C4-2B (cell line): ENCODE measurements at regions not wholly inside any gene's neighbourhood (a gene's known extent, or its start where the extent isn't known, plus 50 kb on each side); places are given as distances from the start of the nearest gene placed in this dataset.

Experiments used
- ZFX ChIP-seq: fragments of 450-650 bp; IDR thresholded peaks from 2 replicates; pipeline ENCODE4 v1.6.1; 2017
- TF ChIP-seq, protein P1 (sequence below): fragments of 450-650 bp; conservative IDR thresholded peaks from 2 replicates; pipeline ENCODE4 v1.5.1; 2017; ENCODE audit warnings: mild to moderate bottlenecking

DNA sequence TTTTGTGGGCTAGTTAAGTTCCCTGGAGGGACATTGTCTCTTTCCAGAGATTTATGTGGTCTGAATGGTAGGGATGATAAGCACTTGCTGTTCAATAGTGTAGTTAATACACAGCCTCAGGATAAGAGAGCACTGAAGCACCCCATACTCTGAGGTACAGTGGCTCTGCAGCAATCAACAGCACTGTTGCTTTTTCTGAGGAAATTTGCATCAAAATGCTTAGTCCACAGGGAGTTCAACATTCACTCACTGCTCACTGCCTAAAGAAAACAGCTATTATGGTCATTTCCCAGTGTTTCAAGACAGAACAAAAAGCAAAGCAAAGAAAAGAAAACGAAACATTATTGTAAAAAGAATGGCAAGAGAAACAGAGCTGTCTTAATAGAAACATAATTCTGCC, 441.9 kb downstream of the PLOD2 start:
- TF ChIP-seq, protein P1, sequence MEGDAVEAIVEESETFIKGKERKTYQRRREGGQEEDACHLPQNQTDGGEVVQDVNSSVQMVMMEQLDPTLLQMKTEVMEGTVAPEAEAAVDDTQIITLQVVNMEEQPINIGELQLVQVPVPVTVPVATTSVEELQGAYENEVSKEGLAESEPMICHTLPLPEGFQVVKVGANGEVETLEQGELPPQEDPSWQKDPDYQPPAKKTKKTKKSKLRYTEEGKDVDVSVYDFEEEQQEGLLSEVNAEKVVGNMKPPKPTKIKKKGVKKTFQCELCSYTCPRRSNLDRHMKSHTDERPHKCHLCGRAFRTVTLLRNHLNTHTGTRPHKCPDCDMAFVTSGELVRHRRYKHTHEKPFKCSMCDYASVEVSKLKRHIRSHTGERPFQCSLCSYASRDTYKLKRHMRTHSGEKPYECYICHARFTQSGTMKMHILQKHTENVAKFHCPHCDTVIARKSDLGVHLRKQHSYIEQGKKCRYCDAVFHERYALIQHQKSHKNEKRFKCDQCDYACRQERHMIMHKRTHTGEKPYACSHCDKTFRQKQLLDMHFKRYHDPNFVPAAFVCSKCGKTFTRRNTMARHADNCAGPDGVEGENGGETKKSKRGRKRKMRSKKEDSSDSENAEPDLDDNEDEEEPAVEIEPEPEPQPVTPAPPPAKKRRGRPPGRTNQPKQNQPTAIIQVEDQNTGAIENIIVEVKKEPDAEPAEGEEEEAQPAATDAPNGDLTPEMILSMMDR, result no peak
- TF ChIP-seq ZFX, result no peak
